ENCODE measurements at regions not wholly inside any gene's neighbourhood (a gene's known extent, or its start where the extent isn't known, plus 50 kb on each side); places are given as distances from the start of the nearest gene placed in this dataset.
A peak's percentile ranks its signal among the peaks of the same experiment; 100 is the strongest.

- no peaks in the 10 kb centered on the region for H3K36me3 ChIP-seq (ENCODE audit: control insufficient read depth in 2 of 2, extremely low read depth in 1 of 2, insufficient read depth in 2 of 2, low read length in 2 of 2)
- no peaks in the 10 kb centered on the region for H3K9me3 ChIP-seq (ENCODE audit: control insufficient read depth, low read depth, low read length)
- H3K27ac ChIP-seq (ENCODE audit: control insufficient read depth, insufficient read depth, low read length) = no peak overlapping the region
- no peak overlapping the region for H3K9ac ChIP-seq (ENCODE audit: control insufficient read depth, extremely low read depth, insufficient read depth, low read length)
- H3K9me1 ChIP-seq (ENCODE audit: control insufficient read depth, extremely low read depth, insufficient read depth, low read length) = no peaks in the 10 kb centered on the region
- peaks cover 6% of the 10 kb centered on the region for H3K4me1 ChIP-seq (ENCODE audit: control insufficient read depth, extremely low read depth, insufficient read depth, low read length)
- H3K79me2 ChIP-seq (ENCODE audit: control insufficient read depth, insufficient read depth, low read length) = no peaks in the 10 kb centered on the region
- no peaks in the 10 kb centered on the region for H3K27me3 ChIP-seq (ENCODE audit: control insufficient read depth, extremely low read depth, insufficient read depth, low read length)
- TF ChIP-seq, protein P1, sequence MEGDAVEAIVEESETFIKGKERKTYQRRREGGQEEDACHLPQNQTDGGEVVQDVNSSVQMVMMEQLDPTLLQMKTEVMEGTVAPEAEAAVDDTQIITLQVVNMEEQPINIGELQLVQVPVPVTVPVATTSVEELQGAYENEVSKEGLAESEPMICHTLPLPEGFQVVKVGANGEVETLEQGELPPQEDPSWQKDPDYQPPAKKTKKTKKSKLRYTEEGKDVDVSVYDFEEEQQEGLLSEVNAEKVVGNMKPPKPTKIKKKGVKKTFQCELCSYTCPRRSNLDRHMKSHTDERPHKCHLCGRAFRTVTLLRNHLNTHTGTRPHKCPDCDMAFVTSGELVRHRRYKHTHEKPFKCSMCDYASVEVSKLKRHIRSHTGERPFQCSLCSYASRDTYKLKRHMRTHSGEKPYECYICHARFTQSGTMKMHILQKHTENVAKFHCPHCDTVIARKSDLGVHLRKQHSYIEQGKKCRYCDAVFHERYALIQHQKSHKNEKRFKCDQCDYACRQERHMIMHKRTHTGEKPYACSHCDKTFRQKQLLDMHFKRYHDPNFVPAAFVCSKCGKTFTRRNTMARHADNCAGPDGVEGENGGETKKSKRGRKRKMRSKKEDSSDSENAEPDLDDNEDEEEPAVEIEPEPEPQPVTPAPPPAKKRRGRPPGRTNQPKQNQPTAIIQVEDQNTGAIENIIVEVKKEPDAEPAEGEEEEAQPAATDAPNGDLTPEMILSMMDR (optimal IDR thresholded peaks at IDR 0.05 in 1 of 3, IDR thresholded peaks at IDR 0.05 in 1 of 3, conservative IDR thresholded peaks at IDR 0.05 in 1 of 3; ENCODE audit: extremely low read depth in 1 of 3, insufficient read depth in 2 of 3, low read length in 3 of 3) = no peak
- TF ChIP-seq EZH2 (IDR thresholded peaks at IDR 0.05; ENCODE audit: low read length) = no peak
- no peak overlapping the region for H3K4me2 ChIP-seq (ENCODE audit: control insufficient read depth, extremely low read depth, insufficient read depth, low read depth, low read length)
- FAIRE-seq = no peak
- H3K4me3 ChIP-seq (ENCODE audit: control insufficient read depth in 2 of 3, extremely low read depth in 1 of 3, insufficient read depth in 2 of 3, low read depth in 1 of 3, low read length in 3 of 3) = no peak overlapping the region
- no peak for DNase-seq (ENCODE audit: low read depth, low spot score)
- H2AFZ ChIP-seq (ENCODE audit: control insufficient read depth, low read length) = no peak overlapping the region
- no peaks in the 10 kb centered on the region for H4K20me1 ChIP-seq (ENCODE audit: control insufficient read depth, extremely low read depth, insufficient read depth, low read length)
- dilution Hi-C loops (cut with MboI; ENCODE audit: extremely low pct_ligation_motif_present, low sequenced_read_pairs) = no loop called here
Observed at GRCh38 chr15:62462721-62463120, 297.6 kb upstream of the C2CD4B start.

DNA sequence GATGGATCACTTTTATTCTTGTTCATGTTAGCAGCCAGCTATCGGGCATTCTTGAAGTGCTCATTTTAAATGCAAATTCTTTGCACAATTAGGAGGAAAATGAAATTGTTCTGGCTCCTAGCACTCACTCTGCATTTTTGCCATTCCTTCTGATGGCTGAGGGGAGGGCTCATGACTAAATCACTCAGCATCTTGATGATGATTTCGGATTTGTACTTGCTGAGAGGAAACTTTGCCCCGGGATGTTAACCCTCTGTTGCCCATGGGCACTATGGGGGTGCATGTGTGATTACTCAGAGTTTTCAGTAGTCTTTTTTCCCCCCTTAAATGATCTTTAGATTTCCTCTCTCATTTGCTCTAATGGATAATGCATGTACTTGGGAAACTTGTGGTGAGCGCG lies 299.6 kb upstream of the C2CD4B start:
- no peak overlapping the region for H2AFZ ChIP-seq (ENCODE audit: control insufficient read depth, low read length)
- no peak overlapping the region for H3K27ac ChIP-seq (ENCODE audit: control insufficient read depth, insufficient read depth, low read length)
- DNase-seq (ENCODE audit: low read depth, low spot score) (no peak), FAIRE-seq (peak; percentile 48)
- no peaks in the 10 kb centered on the region for H3K79me2 ChIP-seq (ENCODE audit: control insufficient read depth, insufficient read depth, low read length)
- peak overlapping the region; percentile 7 for H3K4me2 ChIP-seq (ENCODE audit: control insufficient read depth, extremely low read depth, insufficient read depth, low read depth, low read length)
- no peak overlapping the region for H3K4me3 ChIP-seq (ENCODE audit: control insufficient read depth in 2 of 3, extremely low read depth in 1 of 3, insufficient read depth in 2 of 3, low read depth in 1 of 3, low read length in 3 of 3)
- no peaks in the 10 kb centered on the region for H3K36me3 ChIP-seq (ENCODE audit: control insufficient read depth in 2 of 2, extremely low read depth in 1 of 2, insufficient read depth in 2 of 2, low read length in 2 of 2)
- no peaks in the 10 kb centered on the region for H3K9me1 ChIP-seq (ENCODE audit: control insufficient read depth, extremely low read depth, insufficient read depth, low read length)
- H3K27me3 ChIP-seq (ENCODE audit: control insufficient read depth, extremely low read depth, insufficient read depth, low read length) = no peaks in the 10 kb centered on the region
- H3K9me3 ChIP-seq (ENCODE audit: control insufficient read depth, low read depth, low read length) = no peaks in the 10 kb centered on the region
- dilution Hi-C loops (cut with MboI; ENCODE audit: extremely low pct_ligation_motif_present, low sequenced_read_pairs) = no loop called here
- H4K20me1 ChIP-seq (ENCODE audit: control insufficient read depth, extremely low read depth, insufficient read depth, low read length) = no peaks in the 10 kb centered on the region
- H3K4me1 ChIP-seq (ENCODE audit: control insufficient read depth, extremely low read depth, insufficient read depth, low read length) = peaks cover 5% of the 10 kb centered on the region
- H3K9ac ChIP-seq (ENCODE audit: control insufficient read depth, extremely low read depth, insufficient read depth, low read length) = no peak overlapping the region
- TF ChIP-seq EZH2 (IDR thresholded peaks at IDR 0.05; ENCODE audit: low read length) = no peak
- TF ChIP-seq, protein P1 (optimal IDR thresholded peaks at IDR 0.05 in 1 of 3, IDR thresholded peaks at IDR 0.05 in 1 of 3, conservative IDR thresholded peaks at IDR 0.05 in 1 of 3; ENCODE audit: extremely low read depth in 1 of 3, insufficient read depth in 2 of 3, low read length in 3 of 3) = no peak

Data from keratinocyte (primary cell).